Esophagus muscularis mucosa (tissue), 2 donors: ENCODE measurements at regions not wholly inside any gene's neighbourhood (a gene's known extent, or its start where the extent isn't known, plus 50 kb on each side); places are given as distances from the start of the nearest gene placed in this dataset.

Source experiments
- POLR2A ChIP-seq: fragments of 450-650 bp; IDR thresholded peaks from one replicate; pipeline ENCODE4 v1.6.1; 2017; ENCODE audit warnings: antibody characterized with exemption, moderate library complexity, mild to moderate bottlenecking, low read depth
- POLR2AphosphoS5 ChIP-seq, 2 donors: sonication (generic); formaldehyde crosslinking; IDR thresholded peaks; one replicate each; pipeline ENCODE4 v1.6.1; 2017; ENCODE audit warnings: antibody characterized with exemption in 2 of 2

DNA sequence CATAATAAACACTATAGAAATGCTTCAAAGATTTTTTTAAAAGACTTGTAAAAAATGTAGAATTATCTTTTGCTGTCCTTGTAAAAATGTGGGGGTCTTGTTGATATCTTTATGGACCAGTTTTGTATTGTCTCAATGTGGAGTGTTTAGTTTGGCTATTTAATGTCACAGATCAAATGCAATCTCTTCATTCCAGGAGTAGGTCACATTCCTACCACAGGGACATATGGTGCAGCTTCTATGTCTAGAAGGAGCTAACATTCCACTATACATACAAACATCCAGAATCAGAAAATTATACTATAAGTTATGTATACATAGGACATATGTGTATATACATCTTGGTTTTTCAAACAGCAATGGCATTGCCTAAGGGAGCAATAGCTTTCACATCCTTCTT, 345.7 kb downstream of the BMP4 start:
- TF ChIP-seq POLR2A (no peak), POLR2AphosphoS5 (IDR thresholded peaks at IDR 0.05) (no peak)
